K562 (cell line): ENCODE measurements at regions not wholly inside any gene's neighbourhood (a gene's known extent, or its start where the extent isn't known, plus 50 kb on each side); places are given as distances from the start of the nearest gene placed in this dataset.

ENCODE experiments used
- FIP1L1 ChIP-seq: fragments of 200-400 bp; formaldehyde crosslinking; IDR thresholded peaks from 2 replicates; pipeline ENCODE4 v1.6.1; 2018; ENCODE audit warnings: mild to moderate bottlenecking, low read depth, low read length; ENCODE audit not compliant: poor library complexity, severe bottlenecking
- MAFK ChIP-seq: IDR thresholded peaks from 2 replicates; pipeline ENCODE4 v1.6.1; 2011; ENCODE audit warnings: low read length, improper control_type of control experiment
- SAP30 ChIP-seq: fragments of 200-600 bp; sonication (generic); IDR thresholded peaks from 2 replicates; pipeline ENCODE4 v1.6.1; 2012; ENCODE audit warnings: borderline replicate concordance, low read depth, mild to moderate bottlenecking, moderate library complexity, low read length, control low read depth, inconsistent platforms; ENCODE audit not compliant: insufficient read depth, poor library complexity, severe bottlenecking
- TBL1XR1 ChIP-seq, 2 experiments: IDR thresholded peaks; 2 replicates each; pipeline ENCODE4 v1.6.1; 2012; ENCODE audit warnings: improper control_type of control experiment in 2 of 2, low read length in 2 of 2, mild to moderate bottlenecking in 1 of 2
- ZNF583 ChIP-seq: fragments of 250-450 bp; sonication (Bioruptor Pico); IDR thresholded peaks from 2 replicates; pipeline ENCODE4 v1.4.0; 2020
- TF ChIP-seq, protein P1 (sequence below): conservative IDR thresholded peaks from 2 replicates; pipeline ENCODE4 v1.6.1; 2011; ENCODE audit warnings: low read depth, mild to moderate bottlenecking, low read length; ENCODE audit not compliant: control insufficient read depth
- TF ChIP-seq, protein P2 (sequence below): fragments of 200-600 bp; sonication (generic); IDR thresholded peaks from one replicate; pipeline ENCODE4 v1.6.1; 2012; ENCODE audit warnings: mild to moderate bottlenecking, low read depth, low read length, inconsistent platforms
- TF ChIP-seq, protein P3 (sequence below): fragments of 450-650 bp; formaldehyde crosslinking; IDR thresholded peaks from 2 replicates; pipeline ENCODE4 v1.4.0; 2022; ENCODE audit warnings: mild to moderate bottlenecking, moderate library complexity

DNA sequence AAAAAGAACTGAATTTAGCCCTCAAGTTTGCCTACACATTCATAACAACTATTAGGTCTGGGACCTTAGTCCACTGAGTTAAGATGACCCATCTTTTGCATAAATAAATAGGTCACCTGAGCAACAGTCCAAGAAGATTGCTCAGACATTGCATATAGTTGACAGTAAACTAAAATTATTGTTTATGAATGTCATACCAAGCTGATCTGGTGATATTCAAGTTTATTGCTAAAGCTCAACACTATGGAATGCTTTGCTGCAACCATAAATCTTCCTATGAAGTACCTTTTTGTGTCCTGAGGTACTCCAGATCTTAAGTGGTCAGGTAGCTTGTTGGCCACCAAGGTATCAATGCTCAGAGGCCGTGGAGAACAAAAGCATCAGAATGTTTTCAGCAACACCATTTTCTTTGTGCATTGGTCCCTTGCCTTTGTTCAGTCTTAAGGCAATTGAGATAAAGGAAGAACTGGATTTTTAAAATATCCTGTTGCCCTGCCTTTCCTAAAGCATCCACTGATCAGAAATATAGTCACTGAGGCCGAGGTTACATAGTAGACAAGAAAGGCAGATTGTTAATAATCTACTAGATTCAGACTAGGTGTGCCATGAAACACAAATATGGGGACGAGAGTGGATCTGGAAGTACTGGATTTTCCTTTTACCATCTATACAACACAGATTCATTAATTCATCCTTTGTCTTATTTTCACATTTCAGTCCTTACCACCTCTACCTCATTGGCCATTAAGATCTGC is 321.3 kb downstream of the PTEN start (continued):
- TF ChIP-seq MAFK (no peak), SAP30 (no peak), FIP1L1 (no peak), TBL1XR1 (IDR thresholded peaks at IDR 0.05; ENCODE audit: low read length in 2 of 2) (no peak), ZNF583 (CRISPR knock-in tag) (no peak)
- TF ChIP-seq, protein P1, sequence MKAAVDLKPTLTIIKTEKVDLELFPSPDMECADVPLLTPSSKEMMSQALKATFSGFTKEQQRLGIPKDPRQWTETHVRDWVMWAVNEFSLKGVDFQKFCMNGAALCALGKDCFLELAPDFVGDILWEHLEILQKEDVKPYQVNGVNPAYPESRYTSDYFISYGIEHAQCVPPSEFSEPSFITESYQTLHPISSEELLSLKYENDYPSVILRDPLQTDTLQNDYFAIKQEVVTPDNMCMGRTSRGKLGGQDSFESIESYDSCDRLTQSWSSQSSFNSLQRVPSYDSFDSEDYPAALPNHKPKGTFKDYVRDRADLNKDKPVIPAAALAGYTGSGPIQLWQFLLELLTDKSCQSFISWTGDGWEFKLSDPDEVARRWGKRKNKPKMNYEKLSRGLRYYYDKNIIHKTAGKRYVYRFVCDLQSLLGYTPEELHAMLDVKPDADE: no peak
- TF ChIP-seq, protein P2, sequence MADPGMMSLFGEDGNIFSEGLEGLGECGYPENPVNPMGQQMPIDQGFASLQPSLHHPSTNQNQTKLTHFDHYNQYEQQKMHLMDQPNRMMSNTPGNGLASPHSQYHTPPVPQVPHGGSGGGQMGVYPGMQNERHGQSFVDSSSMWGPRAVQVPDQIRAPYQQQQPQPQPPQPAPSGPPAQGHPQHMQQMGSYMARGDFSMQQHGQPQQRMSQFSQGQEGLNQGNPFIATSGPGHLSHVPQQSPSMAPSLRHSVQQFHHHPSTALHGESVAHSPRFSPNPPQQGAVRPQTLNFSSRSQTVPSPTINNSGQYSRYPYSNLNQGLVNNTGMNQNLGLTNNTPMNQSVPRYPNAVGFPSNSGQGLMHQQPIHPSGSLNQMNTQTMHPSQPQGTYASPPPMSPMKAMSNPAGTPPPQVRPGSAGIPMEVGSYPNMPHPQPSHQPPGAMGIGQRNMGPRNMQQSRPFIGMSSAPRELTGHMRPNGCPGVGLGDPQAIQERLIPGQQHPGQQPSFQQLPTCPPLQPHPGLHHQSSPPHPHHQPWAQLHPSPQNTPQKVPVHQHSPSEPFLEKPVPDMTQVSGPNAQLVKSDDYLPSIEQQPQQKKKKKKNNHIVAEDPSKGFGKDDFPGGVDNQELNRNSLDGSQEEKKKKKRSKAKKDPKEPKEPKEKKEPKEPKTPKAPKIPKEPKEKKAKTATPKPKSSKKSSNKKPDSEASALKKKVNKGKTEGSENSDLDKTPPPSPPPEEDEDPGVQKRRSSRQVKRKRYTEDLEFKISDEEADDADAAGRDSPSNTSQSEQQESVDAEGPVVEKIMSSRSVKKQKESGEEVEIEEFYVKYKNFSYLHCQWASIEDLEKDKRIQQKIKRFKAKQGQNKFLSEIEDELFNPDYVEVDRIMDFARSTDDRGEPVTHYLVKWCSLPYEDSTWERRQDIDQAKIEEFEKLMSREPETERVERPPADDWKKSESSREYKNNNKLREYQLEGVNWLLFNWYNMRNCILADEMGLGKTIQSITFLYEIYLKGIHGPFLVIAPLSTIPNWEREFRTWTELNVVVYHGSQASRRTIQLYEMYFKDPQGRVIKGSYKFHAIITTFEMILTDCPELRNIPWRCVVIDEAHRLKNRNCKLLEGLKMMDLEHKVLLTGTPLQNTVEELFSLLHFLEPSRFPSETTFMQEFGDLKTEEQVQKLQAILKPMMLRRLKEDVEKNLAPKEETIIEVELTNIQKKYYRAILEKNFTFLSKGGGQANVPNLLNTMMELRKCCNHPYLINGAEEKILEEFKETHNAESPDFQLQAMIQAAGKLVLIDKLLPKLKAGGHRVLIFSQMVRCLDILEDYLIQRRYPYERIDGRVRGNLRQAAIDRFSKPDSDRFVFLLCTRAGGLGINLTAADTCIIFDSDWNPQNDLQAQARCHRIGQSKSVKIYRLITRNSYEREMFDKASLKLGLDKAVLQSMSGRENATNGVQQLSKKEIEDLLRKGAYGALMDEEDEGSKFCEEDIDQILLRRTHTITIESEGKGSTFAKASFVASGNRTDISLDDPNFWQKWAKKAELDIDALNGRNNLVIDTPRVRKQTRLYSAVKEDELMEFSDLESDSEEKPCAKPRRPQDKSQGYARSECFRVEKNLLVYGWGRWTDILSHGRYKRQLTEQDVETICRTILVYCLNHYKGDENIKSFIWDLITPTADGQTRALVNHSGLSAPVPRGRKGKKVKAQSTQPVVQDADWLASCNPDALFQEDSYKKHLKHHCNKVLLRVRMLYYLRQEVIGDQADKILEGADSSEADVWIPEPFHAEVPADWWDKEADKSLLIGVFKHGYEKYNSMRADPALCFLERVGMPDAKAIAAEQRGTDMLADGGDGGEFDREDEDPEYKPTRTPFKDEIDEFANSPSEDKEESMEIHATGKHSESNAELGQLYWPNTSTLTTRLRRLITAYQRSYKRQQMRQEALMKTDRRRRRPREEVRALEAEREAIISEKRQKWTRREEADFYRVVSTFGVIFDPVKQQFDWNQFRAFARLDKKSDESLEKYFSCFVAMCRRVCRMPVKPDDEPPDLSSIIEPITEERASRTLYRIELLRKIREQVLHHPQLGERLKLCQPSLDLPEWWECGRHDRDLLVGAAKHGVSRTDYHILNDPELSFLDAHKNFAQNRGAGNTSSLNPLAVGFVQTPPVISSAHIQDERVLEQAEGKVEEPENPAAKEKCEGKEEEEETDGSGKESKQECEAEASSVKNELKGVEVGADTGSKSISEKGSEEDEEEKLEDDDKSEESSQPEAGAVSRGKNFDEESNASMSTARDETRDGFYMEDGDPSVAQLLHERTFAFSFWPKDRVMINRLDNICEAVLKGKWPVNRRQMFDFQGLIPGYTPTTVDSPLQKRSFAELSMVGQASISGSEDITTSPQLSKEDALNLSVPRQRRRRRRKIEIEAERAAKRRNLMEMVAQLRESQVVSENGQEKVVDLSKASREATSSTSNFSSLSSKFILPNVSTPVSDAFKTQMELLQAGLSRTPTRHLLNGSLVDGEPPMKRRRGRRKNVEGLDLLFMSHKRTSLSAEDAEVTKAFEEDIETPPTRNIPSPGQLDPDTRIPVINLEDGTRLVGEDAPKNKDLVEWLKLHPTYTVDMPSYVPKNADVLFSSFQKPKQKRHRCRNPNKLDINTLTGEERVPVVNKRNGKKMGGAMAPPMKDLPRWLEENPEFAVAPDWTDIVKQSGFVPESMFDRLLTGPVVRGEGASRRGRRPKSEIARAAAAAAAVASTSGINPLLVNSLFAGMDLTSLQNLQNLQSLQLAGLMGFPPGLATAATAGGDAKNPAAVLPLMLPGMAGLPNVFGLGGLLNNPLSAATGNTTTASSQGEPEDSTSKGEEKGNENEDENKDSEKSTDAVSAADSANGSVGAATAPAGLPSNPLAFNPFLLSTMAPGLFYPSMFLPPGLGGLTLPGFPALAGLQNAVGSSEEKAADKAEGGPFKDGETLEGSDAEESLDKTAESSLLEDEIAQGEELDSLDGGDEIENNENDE: no peak
- TF ChIP-seq, protein P3, sequence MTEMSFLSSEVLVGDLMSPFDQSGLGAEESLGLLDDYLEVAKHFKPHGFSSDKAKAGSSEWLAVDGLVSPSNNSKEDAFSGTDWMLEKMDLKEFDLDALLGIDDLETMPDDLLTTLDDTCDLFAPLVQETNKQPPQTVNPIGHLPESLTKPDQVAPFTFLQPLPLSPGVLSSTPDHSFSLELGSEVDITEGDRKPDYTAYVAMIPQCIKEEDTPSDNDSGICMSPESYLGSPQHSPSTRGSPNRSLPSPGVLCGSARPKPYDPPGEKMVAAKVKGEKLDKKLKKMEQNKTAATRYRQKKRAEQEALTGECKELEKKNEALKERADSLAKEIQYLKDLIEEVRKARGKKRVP: no peak
